ENCODE measurements at regions not wholly inside any gene's neighbourhood (a gene's known extent, or its start where the extent isn't known, plus 50 kb on each side); places are given as distances from the start of the nearest gene placed in this dataset.
"Not testable (repeated sequence)": the region's sequence is repeated elsewhere in the genome, so short reads cannot be mapped to it uniquely, and the experiment has no call there.

- Histone ChIP-seq H3K4me1 (ENCODE audit: control insufficient read depth, low read depth, low read length) (no peaks in the 10 kb centered on the region), H3K27me3 (ENCODE audit: control insufficient read depth, insufficient read depth, low read length) (no peaks in the 10 kb centered on the region), H3K9ac (ENCODE audit: low read length) (no peak overlapping the region), H3K9me3 (ENCODE audit: control insufficient read depth, low read depth, low read length) (no peaks in the 10 kb centered on the region), H3K27ac (ENCODE audit: low read length) (no peak overlapping the region), H3K4me3 (ENCODE audit: low read length) (no peak overlapping the region), H3K36me3 (ENCODE audit: control insufficient read depth, low read depth, low read length) (no peaks in the 10 kb centered on the region)
Measured at GRCh38 chr4:130855533-130855932, 1759.6 kb downstream of the C4orf33 start.

GRCh38 chr4:130859991-130860390, 1764.0 kb downstream of the C4orf33 start:
- no peak overlapping the region for H3K27ac ChIP-seq (ENCODE audit: low read length)

GRCh38 chr4:130896920-130897319, 1801.0 kb downstream of the C4orf33 start:
- H3K36me3 ChIP-seq (ENCODE audit: control insufficient read depth, low read depth, low read length) = no peaks in the 10 kb centered on the region
- H3K27me3 ChIP-seq (ENCODE audit: control insufficient read depth, insufficient read depth, low read length) = no peaks in the 10 kb centered on the region
- H3K9ac ChIP-seq (ENCODE audit: low read length) = no peak overlapping the region
- H3K4me1 ChIP-seq (ENCODE audit: control insufficient read depth, low read depth, low read length) = no peaks in the 10 kb centered on the region
- H3K9me3 ChIP-seq (ENCODE audit: control insufficient read depth, low read depth, low read length) = no peaks in the 10 kb centered on the region
- no peak overlapping the region for H3K4me3 ChIP-seq (ENCODE audit: low read length)
- no peak overlapping the region for H3K27ac ChIP-seq (ENCODE audit: low read length)

More at GRCh38 chr4:130859991-130860390, 1764.0 kb downstream of the C4orf33 start:
- Histone ChIP-seq H3K9me3 (ENCODE audit: control insufficient read depth, low read depth, low read length) (no peaks in the 10 kb centered on the region), H3K36me3 (ENCODE audit: control insufficient read depth, low read depth, low read length) (no peaks in the 10 kb centered on the region), H3K4me3 (ENCODE audit: low read length) (no peak overlapping the region), H3K4me1 (ENCODE audit: control insufficient read depth, low read depth, low read length) (no peaks in the 10 kb centered on the region), H3K9ac (ENCODE audit: low read length) (no peak overlapping the region), H3K27me3 (ENCODE audit: control insufficient read depth, insufficient read depth, low read length) (no peaks in the 10 kb centered on the region)

- no peak overlapping the region for H3K27ac ChIP-seq (ENCODE audit: low read length)
- no peaks in the 10 kb centered on the region for H3K4me1 ChIP-seq (ENCODE audit: control insufficient read depth, low read depth, low read length)
- no peaks in the 10 kb centered on the region for H3K27me3 ChIP-seq (ENCODE audit: control insufficient read depth, insufficient read depth, low read length)
- H3K9ac ChIP-seq (ENCODE audit: low read length) = no peak overlapping the region
- no peaks in the 10 kb centered on the region for H3K36me3 ChIP-seq (ENCODE audit: control insufficient read depth, low read depth, low read length)
- H3K9me3 ChIP-seq (ENCODE audit: control insufficient read depth, low read depth, low read length) = no peaks in the 10 kb centered on the region
- no peak overlapping the region for H3K4me3 ChIP-seq (ENCODE audit: low read length)
Measured at GRCh38 chr4:130901321-130901720, 1805.4 kb downstream of the C4orf33 start.

GRCh38 chr4:130922955-130923354, 1827.0 kb downstream of the C4orf33 start:
- Histone ChIP-seq H3K27ac (ENCODE audit: low read length) (no peak overlapping the region), H3K9ac (ENCODE audit: low read length) (no peak overlapping the region), H3K9me3 (ENCODE audit: control insufficient read depth, low read depth, low read length) (no peaks in the 10 kb centered on the region), H3K4me3 (ENCODE audit: low read length) (no peak overlapping the region), H3K27me3 (ENCODE audit: control insufficient read depth, insufficient read depth, low read length) (no peaks in the 10 kb centered on the region), H3K36me3 (ENCODE audit: control insufficient read depth, low read depth, low read length) (no peaks in the 10 kb centered on the region), H3K4me1 (ENCODE audit: control insufficient read depth, low read depth, low read length) (no peaks in the 10 kb centered on the region)

- no peaks in the 10 kb centered on the region for H3K4me1 ChIP-seq (ENCODE audit: control insufficient read depth, low read depth, low read length)
- no peak overlapping the region for H3K4me3 ChIP-seq (ENCODE audit: low read length)
- H3K27me3 ChIP-seq (ENCODE audit: control insufficient read depth, insufficient read depth, low read length) = no peaks in the 10 kb centered on the region
- no peaks in the 10 kb centered on the region for H3K9me3 ChIP-seq (ENCODE audit: control insufficient read depth, low read depth, low read length)
- no peak overlapping the region for H3K9ac ChIP-seq (ENCODE audit: low read length)
- H3K36me3 ChIP-seq (ENCODE audit: control insufficient read depth, low read depth, low read length) = no peaks in the 10 kb centered on the region
- no peak overlapping the region for H3K27ac ChIP-seq (ENCODE audit: low read length)
Measured at GRCh38 chr4:130955520-130955919, 1859.6 kb downstream of the C4orf33 start.

GRCh38 chr4:130985371-130985770, 1889.4 kb downstream of the C4orf33 start:
- Histone ChIP-seq H3K36me3 (ENCODE audit: control insufficient read depth, low read depth, low read length) (no peaks in the 10 kb centered on the region), H3K27ac (ENCODE audit: low read length) (no peak overlapping the region), H3K4me1 (ENCODE audit: control insufficient read depth, low read depth, low read length) (no peaks in the 10 kb centered on the region), H3K4me3 (ENCODE audit: low read length) (no peak overlapping the region), H3K27me3 (ENCODE audit: control insufficient read depth, insufficient read depth, low read length) (no peaks in the 10 kb centered on the region), H3K9me3 (ENCODE audit: control insufficient read depth, low read depth, low read length) (no peaks in the 10 kb centered on the region), H3K9ac (ENCODE audit: low read length) (no peak overlapping the region)

GRCh38 chr4:130995988-130996387, 1900.0 kb downstream of the C4orf33 start:
- Histone ChIP-seq H3K9ac (ENCODE audit: low read length) (no peak overlapping the region), H3K27ac (ENCODE audit: low read length) (no peak overlapping the region), H3K9me3 (ENCODE audit: control insufficient read depth, low read depth, low read length) (no peaks in the 10 kb centered on the region), H3K4me1 (ENCODE audit: control insufficient read depth, low read depth, low read length) (no peaks in the 10 kb centered on the region), H3K27me3 (ENCODE audit: control insufficient read depth, insufficient read depth, low read length) (no peaks in the 10 kb centered on the region), H3K36me3 (ENCODE audit: control insufficient read depth, low read depth, low read length) (no peaks in the 10 kb centered on the region), H3K4me3 (ENCODE audit: low read length) (no peak overlapping the region)

GRCh38 chr4:131001371-131001770, 1905.4 kb downstream of the C4orf33 start:
- Histone ChIP-seq H3K9ac (ENCODE audit: low read length) (no peak overlapping the region), H3K27me3 (ENCODE audit: control insufficient read depth, insufficient read depth, low read length) (no peaks in the 10 kb centered on the region), H3K4me3 (ENCODE audit: low read length) (no peak overlapping the region), H3K27ac (ENCODE audit: low read length) (no peak overlapping the region), H3K36me3 (ENCODE audit: control insufficient read depth, low read depth, low read length) (no peaks in the 10 kb centered on the region), H3K9me3 (ENCODE audit: control insufficient read depth, low read depth, low read length) (no peaks in the 10 kb centered on the region), H3K4me1 (ENCODE audit: control insufficient read depth, low read depth, low read length) (no peaks in the 10 kb centered on the region)

GRCh38 chr4:131002132-131002531, 1906.2 kb downstream of the C4orf33 start:
- Histone ChIP-seq H3K9me3 (ENCODE audit: control insufficient read depth, low read depth, low read length) (no peaks in the 10 kb centered on the region), H3K27ac (ENCODE audit: low read length) (no peak overlapping the region), H3K4me1 (ENCODE audit: control insufficient read depth, low read depth, low read length) (no peaks in the 10 kb centered on the region)

GRCh38 chr4:131006388-131006787, 1910.4 kb downstream of the C4orf33 start:
- Histone ChIP-seq H3K4me3 (ENCODE audit: low read length) (no peak overlapping the region), H3K36me3 (ENCODE audit: control insufficient read depth, low read depth, low read length) (no peaks in the 10 kb centered on the region), H3K9ac (ENCODE audit: low read length) (no peak overlapping the region), H3K27ac (ENCODE audit: low read length) (no peak overlapping the region), H3K27me3 (ENCODE audit: control insufficient read depth, insufficient read depth, low read length) (no peaks in the 10 kb centered on the region), H3K4me1 (ENCODE audit: control insufficient read depth, low read depth, low read length) (no peaks in the 10 kb centered on the region), H3K9me3 (ENCODE audit: control insufficient read depth, low read depth, low read length) (no peaks in the 10 kb centered on the region)

More at GRCh38 chr4:131002132-131002531, 1906.2 kb downstream of the C4orf33 start:
- Histone ChIP-seq H3K36me3 (ENCODE audit: control insufficient read depth, low read depth, low read length) (no peaks in the 10 kb centered on the region), H3K27me3 (ENCODE audit: control insufficient read depth, insufficient read depth, low read length) (no peaks in the 10 kb centered on the region), H3K9ac (ENCODE audit: low read length) (no peak overlapping the region), H3K4me3 (ENCODE audit: low read length) (no peak overlapping the region)

- Histone ChIP-seq H3K27me3 (ENCODE audit: control insufficient read depth, insufficient read depth, low read length) (peaks cover 15% of the 10 kb centered on the region), H3K4me1 (ENCODE audit: control insufficient read depth, low read depth, low read length) (peaks cover 16% of the 10 kb centered on the region)
- not testable (repeated sequence) for H3K9me3 ChIP-seq (ENCODE audit: control insufficient read depth, low read depth, low read length); H3K4me3 ChIP-seq (ENCODE audit: low read length); H3K27ac ChIP-seq (ENCODE audit: low read length); H3K9ac ChIP-seq (ENCODE audit: low read length); H3K36me3 ChIP-seq (ENCODE audit: control insufficient read depth, low read depth, low read length)
Measured at GRCh38 chr4:131011961-131012360, 1916.0 kb downstream of the C4orf33 start.

All from iPS-18a (cell line).